GM12878 (cell line): ENCODE measurements at regions not wholly inside any gene's neighbourhood (a gene's known extent, or its start where the extent isn't known, plus 50 kb on each side); places are given as distances from the start of the nearest gene placed in this dataset.

Experiments used
- ATAC-seq: fragments of 200-7000 bp; cut with Tn5 transposase; 3 replicates; pipeline ENCODE4 v1.9.1; 2020; ENCODE audit warnings: mild to moderate bottlenecking, moderate library complexity
- BruUV-seq: library from RNA; stranded (reverse); fragments of 400-500 nt; replicated peaks from 2 replicates; lab custom pipeline; 2021; lab: Mats Ljungman, UMichigan
- CTCF ChIA-PET: fragments of 300-600 bp; sonication (Branson Sonifier 250); formaldehyde crosslinking; extraction: SDS; loops from one replicate; lab custom pipeline; 2021; ENCODE audit warnings: inconsistent platforms; lab: Yijun Ruan, JAX
- POLR2A ChIA-PET: fragments of 350-600 bp; formaldehyde crosslinking; extraction: SDS; loops from one replicate; lab custom pipeline; 2021; ENCODE audit warnings: inconsistent platforms; lab: Charles Lee
- RAD21 ChIA-PET: fragments of 300-600 bp; sonication (Branson Sonifier 250); formaldehyde crosslinking; loops from one replicate; lab custom pipeline; 2023; ENCODE audit warnings: antibody characterized with exemption; ENCODE audit not compliant: unreplicated experiment; lab: Charles Lee
- SMC1A ChIA-PET: fragments of 300-600 bp; sonication (Branson Sonifier 250); formaldehyde crosslinking; loops from one replicate; lab custom pipeline; 2023; ENCODE audit not compliant: unreplicated experiment, uncharacterized antibody; lab: Charles Lee
- DNase-seq: peaks from one replicate; pipeline ENCODE4 v3.0.0-alpha.2; 2011; ENCODE audit warnings: low read depth, low spot score
- FAIRE-seq: peaks from 3 replicates; lab custom pipeline; 2011; peaks lifted over from hg19 to GRCh38; lab: Jason Lieb, UNC
- H2AFZ ChIP-seq: 2 replicates; pipeline ENCODE4 v1.6.0; 2011; ENCODE audit warnings: low read depth, low read length, control low read depth; ENCODE audit not compliant: control insufficient read depth
- H3K27ac ChIP-seq: 2 replicates; pipeline ENCODE4 v1.5.1; 2011; ENCODE audit warnings: control low read depth; ENCODE audit not compliant: control insufficient read depth, insufficient read depth
- H3K27me3 ChIP-seq, 2 experiments: replicated peaks in 1 of 2; 2 replicates each; pipeline versions ENCODE4 v1.6.0 to v1.6.1; 2011; ENCODE audit warnings: low read length in 1 of 2; ENCODE audit not compliant: control insufficient read depth in 2 of 2, insufficient read depth in 2 of 2
- H3K36me3 ChIP-seq, 2 experiments: 2 replicates each; pipeline ENCODE4 v1.5.1; 2011; ENCODE audit warnings: low read length in 1 of 2; ENCODE audit not compliant: control insufficient read depth in 2 of 2, insufficient read depth in 2 of 2
- H3K4me1 ChIP-seq: 2 replicates; pipeline ENCODE4 v1.6.1; 2011; ENCODE audit warnings: mild to moderate bottlenecking, low read length, moderate library complexity, mixed read lengths; ENCODE audit not compliant: control insufficient read depth, insufficient read depth
- H3K4me2 ChIP-seq: 2 replicates; pipeline ENCODE4 v1.6.0; 2011; ENCODE audit warnings: control low read depth; ENCODE audit not compliant: control insufficient read depth, insufficient read depth
- H3K4me3 ChIP-seq: fragments of 200-600 bp; sonication (generic); 2 replicates; pipeline ENCODE4 v1.5.1; 2016
- H3K79me2 ChIP-seq: 2 replicates; pipeline ENCODE4 v1.6.0; 2011; ENCODE audit warnings: low read length; ENCODE audit not compliant: control insufficient read depth, insufficient read depth
- H3K9ac ChIP-seq: 2 replicates; pipeline ENCODE4 v1.8.0; 2011; ENCODE audit warnings: low read length, control low read depth, mixed read lengths; ENCODE audit not compliant: control insufficient read depth, insufficient read depth
- H3K9me3 ChIP-seq: replicated peaks from 3 replicates; pipeline ENCODE4 v1.5.1; 2011; ENCODE audit warnings: mild to moderate bottlenecking, low read length; ENCODE audit not compliant: control insufficient read depth, insufficient read depth
- H4K20me1 ChIP-seq: 2 replicates; pipeline ENCODE4 v1.6.0; 2011; ENCODE audit not compliant: control insufficient read depth, insufficient read depth
- E2F4 ChIP-seq: IDR thresholded peaks from 2 replicates; pipeline ENCODE4 v1.6.1; 2012; ENCODE audit warnings: low read depth, low read length, improper control_type of control experiment
- ETV6 ChIP-seq, 2 experiments: fragments of 450-650 bp in 1 of 2; IDR thresholded peaks in 1 of 2; conservative IDR thresholded peaks in 1 of 2; 2 replicates each; pipeline ENCODE4 v1.6.1; 2014; ENCODE audit warnings: antibody characterized with exemption in 1 of 2, borderline replicate concordance in 1 of 2, low read depth in 1 of 2, mild to moderate bottlenecking in 1 of 2, moderate library complexity in 1 of 2
- MYB ChIP-seq: fragments of 150-350 bp; IDR thresholded peaks from 2 replicates; pipeline ENCODE4 v1.6.1; 2014; ENCODE audit warnings: mild to moderate bottlenecking, low read depth, low read length, borderline replicate concordance
- POLR2AphosphoS2 ChIP-seq: IDR thresholded peaks from 2 replicates; pipeline ENCODE4 v1.6.1; 2011; ENCODE audit warnings: low read depth, mild to moderate bottlenecking, low read length, improper control_type of control experiment, moderate library complexity
- ZBTB33 ChIP-seq: fragments of 450-650 bp; IDR thresholded peaks from 2 replicates; pipeline ENCODE4 v1.6.1; 2017; ENCODE audit warnings: mild to moderate bottlenecking
- ZNF217 ChIP-seq: fragments of 450-650 bp; IDR thresholded peaks from 2 replicates; pipeline ENCODE4 v1.6.1; 2017; ENCODE audit warnings: antibody characterized with exemption, mild to moderate bottlenecking
- WGBS: methylation state at CpG from one replicate; pipeline ENCODE4 v1.1.6; 2016; ENCODE audit warnings: low lambda C conversion rate; ENCODE audit not compliant: insufficient replicate concordance, insufficient coverage; ENCODE audit errors: missing lambda C conversion rate; 5-methylcytosine and 5-hydroxymethylcytosine counted together
- in situ Hi-C: fragments of 300-500 bp; cut with MboI; formaldehyde crosslinking; loops from 9 replicates; pipeline ENCODE4 v1.14.3; 2018; ENCODE audit warnings: mixed read lengths
- intact Hi-C: fragments of 100-400 bp; cut with micrococcal nuclease; formaldehyde crosslinking; loops from one replicate; pipeline ENCODE4 v1.14.2; 2022; ENCODE audit not compliant: unreplicated experiment
- TF ChIP-seq, protein P1 (sequence below): fragments of 450-650 bp; IDR thresholded peaks from 2 replicates; pipeline ENCODE4 v1.6.1; 2017; ENCODE audit warnings: mild to moderate bottlenecking, low read depth, inconsistent platforms; ENCODE audit not compliant: poor library complexity, severe bottlenecking
- TF ChIP-seq, protein P2 (sequence below): fragments of 450-650 bp; IDR thresholded peaks from 2 replicates; pipeline ENCODE4 v1.6.1; 2018; ENCODE audit warnings: borderline replicate concordance, mild to moderate bottlenecking; ENCODE audit not compliant: partially characterized antibody
- TF ChIP-seq, protein P3 (sequence below), 3 experiments: IDR thresholded peaks in 2 of 3; conservative IDR thresholded peaks in 1 of 3; 2 replicates each; pipeline ENCODE4 v1.5.1; 2011; ENCODE audit warnings: low read depth in 3 of 3, low read length in 3 of 3, mild to moderate bottlenecking in 3 of 3, control low read depth in 2 of 3, moderate library complexity in 2 of 3, inconsistent platforms in 1 of 3, mixed read lengths in 1 of 3; ENCODE audit not compliant: control insufficient read depth in 2 of 3, insufficient read depth in 1 of 3; ENCODE audit errors: extremely low read depth in 1 of 3
- TF ChIP-seq, protein P4 (sequence below): IDR thresholded peaks from 2 replicates; pipeline ENCODE4 v1.6.1; 2012; ENCODE audit warnings: low read depth, low read length, improper control_type of control experiment

DNA sequence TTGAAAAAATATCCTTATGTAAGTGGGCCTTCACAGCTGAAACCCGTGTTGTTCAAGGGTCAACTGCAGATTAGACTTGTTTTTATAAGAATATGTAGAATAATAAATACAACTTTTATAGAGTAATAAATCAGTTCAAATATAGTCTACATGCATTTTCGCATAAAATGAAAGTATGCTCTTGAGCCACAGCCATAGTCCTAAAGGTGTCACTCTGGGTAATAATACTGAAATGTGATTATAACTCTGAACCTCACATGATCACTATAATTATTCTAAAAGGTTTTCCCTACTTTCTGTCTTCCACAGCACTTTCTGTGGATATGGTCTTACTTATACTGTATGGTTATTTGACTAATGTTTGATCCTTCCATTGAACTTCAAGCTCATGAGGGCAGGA, 185.8 kb downstream of the SLC6A15 start:
- H3K9ac ChIP-seq: no peak overlapping the region
- no peak for FAIRE-seq
- CTCF ChIA-PET: no interaction called here

More for the DNA sequence above, 185.8 kb downstream of the SLC6A15 start:
- Histone ChIP-seq H3K27ac (no peak overlapping the region), H3K27me3 (no peaks in the 10 kb centered on the region), H3K4me3 (no peak overlapping the region), H3K4me2 (no peak overlapping the region), H3K36me3 (no peaks in the 10 kb centered on the region), H3K4me1 (no peaks in the 10 kb centered on the region), H2AFZ (no peak overlapping the region), H4K20me1 (no peaks in the 10 kb centered on the region), H3K9me3 (no peaks in the 10 kb centered on the region), H3K79me2 (no peaks in the 10 kb centered on the region)
- no peak for DNase-seq
- TF ChIP-seq, protein P1, sequence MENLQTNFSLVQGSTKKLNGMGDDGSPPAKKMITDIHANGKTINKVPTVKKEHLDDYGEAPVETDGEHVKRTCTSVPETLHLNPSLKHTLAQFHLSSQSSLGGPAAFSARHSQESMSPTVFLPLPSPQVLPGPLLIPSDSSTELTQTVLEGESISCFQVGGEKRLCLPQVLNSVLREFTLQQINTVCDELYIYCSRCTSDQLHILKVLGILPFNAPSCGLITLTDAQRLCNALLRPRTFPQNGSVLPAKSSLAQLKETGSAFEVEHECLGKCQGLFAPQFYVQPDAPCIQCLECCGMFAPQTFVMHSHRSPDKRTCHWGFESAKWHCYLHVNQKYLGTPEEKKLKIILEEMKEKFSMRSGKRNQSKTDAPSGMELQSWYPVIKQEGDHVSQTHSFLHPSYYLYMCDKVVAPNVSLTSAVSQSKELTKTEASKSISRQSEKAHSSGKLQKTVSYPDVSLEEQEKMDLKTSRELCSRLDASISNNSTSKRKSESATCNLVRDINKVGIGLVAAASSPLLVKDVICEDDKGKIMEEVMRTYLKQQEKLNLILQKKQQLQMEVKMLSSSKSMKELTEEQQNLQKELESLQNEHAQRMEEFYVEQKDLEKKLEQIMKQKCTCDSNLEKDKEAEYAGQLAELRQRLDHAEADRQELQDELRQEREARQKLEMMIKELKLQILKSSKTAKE: no peak
- TF ChIP-seq, protein P2, sequence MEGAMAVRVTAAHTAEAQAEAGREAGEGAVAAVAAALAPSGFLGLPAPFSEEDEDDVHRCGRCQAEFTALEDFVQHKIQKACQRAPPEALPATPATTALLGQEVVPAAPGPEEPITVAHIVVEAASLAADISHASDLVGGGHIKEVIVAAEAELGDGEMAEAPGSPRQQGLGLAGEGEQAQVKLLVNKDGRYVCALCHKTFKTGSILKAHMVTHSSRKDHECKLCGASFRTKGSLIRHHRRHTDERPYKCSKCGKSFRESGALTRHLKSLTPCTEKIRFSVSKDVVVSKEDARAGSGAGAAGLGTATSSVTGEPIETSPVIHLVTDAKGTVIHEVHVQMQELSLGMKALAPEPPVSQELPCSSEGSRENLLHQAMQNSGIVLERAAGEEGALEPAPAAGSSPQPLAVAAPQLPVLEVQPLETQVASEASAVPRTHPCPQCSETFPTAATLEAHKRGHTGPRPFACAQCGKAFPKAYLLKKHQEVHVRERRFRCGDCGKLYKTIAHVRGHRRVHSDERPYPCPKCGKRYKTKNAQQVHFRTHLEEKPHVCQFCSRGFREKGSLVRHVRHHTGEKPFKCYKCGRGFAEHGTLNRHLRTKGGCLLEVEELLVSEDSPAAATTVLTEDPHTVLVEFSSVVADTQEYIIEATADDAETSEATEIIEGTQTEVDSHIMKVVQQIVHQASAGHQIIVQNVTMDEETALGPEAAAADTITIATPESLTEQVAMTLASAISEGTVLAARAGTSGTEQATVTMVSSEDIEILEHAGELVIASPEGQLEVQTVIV: no peak
- TF ChIP-seq ZBTB33: no peak
- no peak for TF ChIP-seq MYB
- TF ChIP-seq, protein P3, sequence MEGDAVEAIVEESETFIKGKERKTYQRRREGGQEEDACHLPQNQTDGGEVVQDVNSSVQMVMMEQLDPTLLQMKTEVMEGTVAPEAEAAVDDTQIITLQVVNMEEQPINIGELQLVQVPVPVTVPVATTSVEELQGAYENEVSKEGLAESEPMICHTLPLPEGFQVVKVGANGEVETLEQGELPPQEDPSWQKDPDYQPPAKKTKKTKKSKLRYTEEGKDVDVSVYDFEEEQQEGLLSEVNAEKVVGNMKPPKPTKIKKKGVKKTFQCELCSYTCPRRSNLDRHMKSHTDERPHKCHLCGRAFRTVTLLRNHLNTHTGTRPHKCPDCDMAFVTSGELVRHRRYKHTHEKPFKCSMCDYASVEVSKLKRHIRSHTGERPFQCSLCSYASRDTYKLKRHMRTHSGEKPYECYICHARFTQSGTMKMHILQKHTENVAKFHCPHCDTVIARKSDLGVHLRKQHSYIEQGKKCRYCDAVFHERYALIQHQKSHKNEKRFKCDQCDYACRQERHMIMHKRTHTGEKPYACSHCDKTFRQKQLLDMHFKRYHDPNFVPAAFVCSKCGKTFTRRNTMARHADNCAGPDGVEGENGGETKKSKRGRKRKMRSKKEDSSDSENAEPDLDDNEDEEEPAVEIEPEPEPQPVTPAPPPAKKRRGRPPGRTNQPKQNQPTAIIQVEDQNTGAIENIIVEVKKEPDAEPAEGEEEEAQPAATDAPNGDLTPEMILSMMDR (IDR thresholded peaks at IDR 0.05 in 2 of 3, conservative IDR thresholded peaks at IDR 0.05 in 1 of 3; ENCODE audit: control insufficient read depth in 2 of 3, extremely low read depth in 1 of 3, insufficient read depth in 1 of 3, low read depth in 3 of 3, low read length in 3 of 3): no peak
- TF ChIP-seq E2F4: no peak
- TF ChIP-seq, protein P4, sequence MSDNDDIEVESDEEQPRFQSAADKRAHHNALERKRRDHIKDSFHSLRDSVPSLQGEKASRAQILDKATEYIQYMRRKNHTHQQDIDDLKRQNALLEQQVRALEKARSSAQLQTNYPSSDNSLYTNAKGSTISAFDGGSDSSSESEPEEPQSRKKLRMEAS: no peak
- no peak for TF ChIP-seq ZNF217
- no peak for TF ChIP-seq POLR2AphosphoS2
- no peak for TF ChIP-seq ETV6 (conservative IDR thresholded peaks at IDR 0.05 in 1 of 2, IDR thresholded peaks at IDR 0.05 in 1 of 2; ENCODE audit: borderline replicate concordance in 1 of 2, low read depth in 1 of 2)
- 47% methylated on average over 2 of the region's 2 CpGs for WGBS
- POLR2A ChIA-PET: no interaction called here
- SMC1A ChIA-PET: no interaction called here
- RAD21 ChIA-PET: no interaction called here
- in situ Hi-C loops: no loop called here
- no peak for ATAC-seq
- no TSS peak for BruUV-seq
- intact Hi-C loops: no loop called here
